Karpas-422 (cell line): ENCODE measurements at regions not wholly inside any gene's neighbourhood (a gene's known extent, or its start where the extent isn't known, plus 50 kb on each side); places are given as distances from the start of the nearest gene placed in this dataset. TPM values are rescaled to one million over a fixed set of nuclear protein-coding genes. Genes with fewer than 3 reads are reported as not detected.

Experiments
- DNase-seq: peaks from one replicate; pipeline ENCODE4 v3.0.0-alpha.2; 2015
- H2AFZ ChIP-seq: fragments of 200-600 bp; sonication (generic); 2 replicates; pipeline ENCODE4 v1.6.1; 2014; ENCODE audit warnings: antibody characterized with exemption, low read length, mixed read lengths
- H3K27ac ChIP-seq: fragments of 200-600 bp; sonication (generic); 2 replicates; pipeline ENCODE4 v1.5.1; 2014; ENCODE audit warnings: mild to moderate bottlenecking, low read length, moderate library complexity
- H3K27me3 ChIP-seq: fragments of 200-600 bp; sonication (generic); 2 replicates; pipeline ENCODE4 v1.6.1; 2014; ENCODE audit warnings: low read length, mixed read lengths
- H3K36me3 ChIP-seq: fragments of 200-600 bp; sonication (generic); 2 replicates; pipeline ENCODE4 v1.6.1; 2014; ENCODE audit warnings: low read length, mixed read lengths; ENCODE audit not compliant: insufficient read depth
- H3K4me1 ChIP-seq: fragments of 200-600 bp; sonication (generic); 2 replicates; pipeline ENCODE4 v1.6.1; 2014; ENCODE audit warnings: mild to moderate bottlenecking, low read length, mixed read lengths
- H3K4me2 ChIP-seq: fragments of 200-600 bp; sonication (generic); 2 replicates; pipeline ENCODE4 v1.6.1; 2014; ENCODE audit warnings: low read length, low read depth, mild to moderate bottlenecking; ENCODE audit not compliant: poor library complexity, severe bottlenecking
- H3K4me3 ChIP-seq: fragments of 200-600 bp; sonication (generic); 2 replicates; pipeline ENCODE4 v1.5.1; 2014; ENCODE audit warnings: mild to moderate bottlenecking, antibody characterized with exemption, low read length, mixed read lengths
- H3K79me2 ChIP-seq: fragments of 200-600 bp; sonication (generic); 2 replicates; pipeline ENCODE4 v1.6.1; 2014; ENCODE audit warnings: mild to moderate bottlenecking, low read length, mixed read lengths
- H3K9ac ChIP-seq: fragments of 200-600 bp; sonication (generic); 2 replicates; pipeline ENCODE4 v1.6.0; 2014; ENCODE audit warnings: low read length
- H3K9me2 ChIP-seq: fragments of 200-600 bp; sonication (generic), shearing (Covaris generic); replicated peaks from 2 replicates; pipeline ENCODE4 v1.6.0; 2014; ENCODE audit warnings: mild to moderate bottlenecking, low read length, moderate library complexity; ENCODE audit not compliant: insufficient read depth
- H3K9me3 ChIP-seq: fragments of 300-700, 200-600 bp; sonication (generic); 2 replicates; pipeline ENCODE4 v1.6.1; 2014; ENCODE audit warnings: low read length, mixed read lengths
- H4K20me1 ChIP-seq: fragments of 200-600 bp; sonication (generic); 2 replicates; pipeline ENCODE4 v1.6.1; 2014; ENCODE audit warnings: mild to moderate bottlenecking, antibody characterized with exemption, low read length, low read depth; ENCODE audit not compliant: insufficient read depth
- small RNA-seq: library from RNA; depleted of rRNA; stranded (forward); fragments of <200 nt; gene quantifications from one replicate; pipeline ENCODE3, GENCODE V24; 2014

DNA sequence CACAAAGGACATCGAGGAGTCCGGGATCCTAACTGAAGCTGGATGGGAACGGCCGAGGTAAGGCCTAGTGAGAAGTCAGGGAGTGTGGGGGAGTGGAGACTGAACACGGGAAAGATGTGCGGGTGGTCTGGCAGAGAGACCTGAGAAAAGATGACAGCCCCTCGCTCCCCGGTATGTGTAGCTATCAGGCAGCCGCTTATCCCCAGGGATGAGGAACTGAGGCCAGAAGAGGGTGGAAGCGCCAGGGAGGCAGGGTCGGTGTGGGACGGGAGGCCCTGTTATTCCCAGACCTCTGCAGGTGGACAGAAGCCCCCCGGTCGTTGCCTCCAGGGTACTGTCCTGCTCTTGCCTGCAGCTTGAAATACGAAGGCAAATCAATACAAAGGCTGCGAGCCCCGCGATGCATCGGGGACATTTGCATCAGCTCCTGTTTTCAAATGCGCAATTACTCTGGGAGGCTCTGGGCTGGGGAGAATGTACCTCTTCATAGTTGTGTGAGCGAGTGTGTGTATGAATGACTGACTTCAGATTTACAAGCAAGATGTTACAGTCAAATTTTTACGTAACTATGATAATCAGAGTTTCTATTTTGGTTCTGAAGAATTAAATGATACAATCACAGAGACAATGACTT lies 221.3 kb downstream of the QKI start:
- Histone ChIP-seq H3K4me2 (no peak overlapping the region), H3K79me2 (no peaks in the 10 kb centered on the region), H2AFZ (no peak overlapping the region), H3K4me1 (no peaks in the 10 kb centered on the region), H3K9me3 (no peaks in the 10 kb centered on the region; the same call in 1 of the 2 replicates), H3K9ac (no peak overlapping the region), H3K9me2 (no peaks in the 10 kb centered on the region), H3K36me3 (no peaks in the 10 kb centered on the region), H4K20me1 (no peaks in the 10 kb centered on the region), H3K27ac (no peak overlapping the region), H3K27me3 (no peaks in the 10 kb centered on the region), H3K4me3 (no peak overlapping the region)
- no peak for DNase-seq

DNA sequence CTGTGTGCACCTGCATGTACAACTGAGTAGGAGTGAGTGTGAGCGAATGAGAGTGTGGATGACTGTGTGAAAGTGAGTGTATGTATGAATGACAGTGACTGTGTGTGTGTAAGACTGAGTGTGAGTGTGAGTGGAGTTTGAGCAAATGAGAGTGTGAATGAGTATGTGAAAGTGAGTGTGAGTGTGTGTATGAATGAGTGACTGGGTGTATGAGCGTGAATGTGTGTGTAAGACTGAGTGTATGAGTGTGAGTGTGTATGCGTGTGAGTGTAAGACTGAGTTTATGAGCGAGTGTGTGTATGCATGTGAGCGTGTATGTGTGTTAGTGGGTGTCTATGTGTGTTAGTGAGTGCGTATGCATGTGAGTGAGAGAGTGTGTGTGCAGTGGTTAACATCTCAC lies 220.8 kb downstream of the QKI start:
- H3K27ac ChIP-seq = no peak overlapping the region
- H3K9me2 ChIP-seq = no peaks in the 10 kb centered on the region
- H3K27me3 ChIP-seq = no peaks in the 10 kb centered on the region

DNA sequence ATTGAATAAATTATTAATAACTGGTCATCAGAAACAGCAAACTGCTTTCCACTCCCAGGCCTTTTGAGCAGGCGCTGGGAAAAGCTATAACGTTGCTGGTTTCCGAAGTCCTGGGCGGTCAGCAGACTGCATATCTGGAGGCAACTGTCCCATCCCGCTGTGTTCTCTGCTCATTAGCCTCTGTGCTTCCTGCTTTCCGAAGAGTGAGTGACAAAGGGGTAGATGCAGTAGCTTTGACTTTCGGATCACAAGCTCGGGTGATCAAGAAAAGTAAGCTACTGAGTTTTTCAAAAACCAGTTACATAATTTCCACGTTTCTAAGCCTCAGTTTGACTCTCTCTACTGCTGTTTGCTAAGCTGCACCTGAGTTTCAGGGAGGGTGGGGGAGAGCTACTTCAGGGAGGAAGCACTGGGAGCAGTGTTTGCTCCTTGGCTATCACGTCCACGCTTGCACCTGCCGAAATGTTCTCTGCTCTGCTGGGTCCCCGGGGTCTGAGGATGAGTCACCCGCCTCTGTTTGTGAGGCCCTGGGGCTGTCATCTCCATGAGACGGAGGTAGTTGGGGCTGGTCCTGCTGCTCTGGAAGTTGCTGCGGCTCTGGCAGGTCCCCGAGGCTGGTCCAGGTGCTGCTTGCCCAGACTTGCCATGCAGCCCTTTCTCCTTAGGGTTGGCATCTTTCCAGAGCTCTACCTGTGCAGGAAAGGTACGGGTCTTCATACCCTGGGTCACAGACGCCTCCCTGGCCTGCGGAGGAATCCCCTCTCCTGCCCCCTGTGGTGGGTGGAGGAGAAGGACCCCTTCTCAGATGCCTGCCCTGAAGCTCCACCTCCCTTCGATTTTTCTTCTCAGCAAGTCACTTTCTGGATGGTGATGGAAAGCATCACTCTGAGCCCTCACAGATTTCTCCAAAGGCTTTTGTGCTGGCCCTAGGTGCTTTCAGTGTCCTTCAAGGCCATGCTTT lies 220.0 kb downstream of the QKI start:
- no peaks in the 10 kb centered on the region for H3K36me3 ChIP-seq
- no peak overlapping the region for H3K4me3 ChIP-seq
- no peaks in the 10 kb centered on the region for H4K20me1 ChIP-seq
- H3K4me1 ChIP-seq = no peaks in the 10 kb centered on the region
- DNase-seq = no peak
- H3K4me2 ChIP-seq = no peak overlapping the region
- H3K9me3 ChIP-seq = no peaks in the 10 kb centered on the region; the same call in 1 of the 2 replicates
- H3K9ac ChIP-seq = no peak overlapping the region
- no peaks in the 10 kb centered on the region for H3K27me3 ChIP-seq
- no peaks in the 10 kb centered on the region for H3K9me2 ChIP-seq
- H3K79me2 ChIP-seq = no peaks in the 10 kb centered on the region
- H3K27ac ChIP-seq = no peak overlapping the region
- H2AFZ ChIP-seq = no peak overlapping the region

More for the DNA sequence above, 220.8 kb downstream of the QKI start:
- Histone ChIP-seq H2AFZ (no peak overlapping the region), H3K79me2 (no peaks in the 10 kb centered on the region), H3K9me3 (no peaks in the 10 kb centered on the region; the same call in 1 of the 2 replicates), H3K9ac (no peak overlapping the region), H3K4me3 (no peak overlapping the region), H3K36me3 (no peaks in the 10 kb centered on the region), H4K20me1 (no peaks in the 10 kb centered on the region), H3K4me2 (no peak overlapping the region), H3K4me1 (no peaks in the 10 kb centered on the region)
- no peak for DNase-seq

DNA sequence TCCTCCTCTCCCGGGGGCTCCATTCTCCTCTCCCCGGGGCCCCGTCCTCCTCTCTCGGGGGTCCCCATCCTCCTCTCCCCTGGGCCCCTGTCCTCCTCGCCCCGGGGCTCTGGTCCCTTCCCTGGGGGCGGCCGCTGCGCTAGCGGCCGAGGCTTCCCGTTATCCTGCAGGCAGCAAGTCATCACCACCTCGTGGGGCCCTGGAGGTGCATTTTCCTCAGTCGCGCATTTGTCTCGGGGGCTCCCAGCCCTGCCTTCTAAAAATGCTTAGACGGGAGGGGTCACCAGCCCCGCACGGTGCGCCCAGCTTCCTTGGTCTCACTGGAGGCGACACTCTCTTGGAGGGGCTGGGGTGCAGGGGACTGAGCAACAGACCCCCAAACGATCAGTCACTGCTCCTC lies 216.5 kb downstream of the QKI start:
- DNase-seq = no peak
- Histone ChIP-seq H3K9me2 (no peaks in the 10 kb centered on the region), H3K27me3 (no peaks in the 10 kb centered on the region), H4K20me1 (no peaks in the 10 kb centered on the region), H3K9ac (no peak overlapping the region), H3K4me1 (no peaks in the 10 kb centered on the region), H3K36me3 (no peaks in the 10 kb centered on the region), H3K79me2 (no peaks in the 10 kb centered on the region), H3K4me2 (no peak overlapping the region), H3K27ac (no peak overlapping the region), H3K9me3 (no peaks in the 10 kb centered on the region; the same call in 1 of the 2 replicates), H3K4me3 (no peak overlapping the region), H2AFZ (no peak overlapping the region)

DNA sequence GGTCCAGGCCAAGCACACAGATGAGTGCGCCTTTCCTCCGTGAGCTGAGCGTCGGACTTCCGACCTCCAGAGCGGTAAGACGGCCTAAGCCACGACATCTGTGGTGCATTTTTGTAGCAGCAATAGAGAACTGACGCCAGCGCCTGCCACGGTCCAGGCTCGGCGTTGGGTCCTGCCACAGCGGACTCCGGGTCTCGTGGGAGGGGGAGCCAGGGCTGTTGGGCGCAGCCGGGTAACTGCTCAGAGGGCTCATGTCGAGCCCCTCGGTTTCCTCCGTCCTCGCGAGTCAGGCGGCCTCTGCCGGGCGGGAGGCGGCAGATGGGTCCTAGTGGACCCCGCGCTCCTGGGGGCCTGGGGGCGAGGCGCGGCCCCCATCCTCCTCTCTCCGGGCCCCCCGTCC lies 216.1 kb downstream of the QKI start:
- Histone ChIP-seq H3K4me3 (no peak overlapping the region), H3K9me2 (no peaks in the 10 kb centered on the region), H3K36me3 (no peaks in the 10 kb centered on the region), H3K27ac (no peak overlapping the region), H3K9me3 (no peaks in the 10 kb centered on the region; the same call in 1 of the 2 replicates), H3K4me1 (no peaks in the 10 kb centered on the region), H2AFZ (no peak overlapping the region), H4K20me1 (no peaks in the 10 kb centered on the region), H3K27me3 (no peaks in the 10 kb centered on the region), H3K79me2 (no peaks in the 10 kb centered on the region), H3K9ac (no peak overlapping the region), H3K4me2 (no peak overlapping the region)
- DNase-seq = no peak

DNA sequence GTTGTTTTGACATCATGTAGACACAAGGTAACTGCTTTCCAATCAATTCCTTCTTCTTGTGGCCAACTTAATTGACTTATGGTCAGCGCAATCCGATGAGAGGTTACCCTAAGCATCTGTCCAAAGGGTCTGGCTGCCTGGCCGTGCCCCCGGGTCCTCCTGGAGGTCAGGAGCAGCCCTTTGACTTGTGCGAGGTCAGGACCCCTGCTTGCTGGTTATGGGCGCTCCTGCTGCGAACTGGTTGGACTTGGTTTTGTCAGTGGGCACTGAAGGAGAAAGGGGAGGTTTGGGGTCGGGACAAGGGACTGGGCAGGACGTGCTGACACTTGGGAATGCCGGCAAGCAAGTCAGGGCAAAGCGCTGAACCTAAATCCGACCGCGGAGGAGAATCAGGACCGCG lies 215.6 kb downstream of the QKI start:
- no peaks in the 10 kb centered on the region for H4K20me1 ChIP-seq
- DNase-seq = no peak
- H3K9me2 ChIP-seq = no peaks in the 10 kb centered on the region

More for the DNA sequence above, 215.6 kb downstream of the QKI start:
- no peak overlapping the region for H3K4me2 ChIP-seq
- no peak overlapping the region for H2AFZ ChIP-seq
- H3K4me3 ChIP-seq = no peak overlapping the region
- no peaks in the 10 kb centered on the region for H3K36me3 ChIP-seq
- H3K9ac ChIP-seq = no peak overlapping the region
- H3K4me1 ChIP-seq = no peaks in the 10 kb centered on the region
- no peaks in the 10 kb centered on the region; the same call in 1 of the 2 replicates for H3K9me3 ChIP-seq
- no peaks in the 10 kb centered on the region for H3K79me2 ChIP-seq
- no peak overlapping the region for H3K27ac ChIP-seq
- H3K27me3 ChIP-seq = no peaks in the 10 kb centered on the region

Small RNA genes lying in the stretch of these regions (small RNA-seq; reads per million reads assigned to genes)
- not detected for gene RN7SL366P
